ENCODE measurements at regions not wholly inside any gene's neighbourhood (a gene's known extent, or its start where the extent isn't known, plus 50 kb on each side); places are given as distances from the start of the nearest gene placed in this dataset.

DNA sequence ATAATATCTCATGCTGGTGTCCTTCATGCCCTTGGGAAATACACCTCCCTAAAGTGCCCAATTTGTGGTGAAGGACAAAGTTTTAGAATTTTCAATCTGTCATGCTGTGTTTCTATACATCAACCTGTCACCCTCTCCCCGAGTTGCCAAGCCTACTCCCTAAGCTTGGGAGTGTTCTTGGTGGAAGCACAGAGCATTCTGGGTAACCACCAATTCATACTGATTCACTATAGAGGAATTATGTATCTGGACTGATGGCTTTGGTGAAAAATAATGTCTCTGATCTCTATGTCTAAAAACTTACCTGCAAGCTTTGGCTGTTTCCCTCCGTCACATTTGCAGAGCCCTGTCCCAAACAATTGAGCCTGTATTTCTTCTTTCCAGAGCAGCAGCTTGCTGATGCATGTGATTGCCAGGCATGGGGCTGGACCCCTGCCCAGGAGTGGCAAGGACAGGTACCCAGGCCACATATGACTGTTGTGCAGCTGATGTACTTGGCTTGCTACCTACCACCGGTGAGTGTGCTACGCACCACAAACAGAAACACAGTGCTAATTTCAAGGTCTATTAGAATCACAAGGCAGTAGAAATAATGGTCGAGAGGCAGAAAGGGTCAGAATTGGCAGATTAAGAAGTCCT is 202.8 kb upstream of the CITED2 start:
- Histone ChIP-seq H3K79me2 (ENCODE audit: insufficient read depth, low read length) (no peaks in the 10 kb centered on the region), H3K4me1 (ENCODE audit: insufficient read depth, low read length) (peaks cover 22% of the 10 kb centered on the region), H3K27me3 (ENCODE audit: insufficient read depth, low read length) (no peaks in the 10 kb centered on the region), H3K4me2 (ENCODE audit: insufficient read depth, low read length) (peak overlapping the region; percentile 64), H3K4me3 (ENCODE audit: insufficient read depth, low read length) (no peak overlapping the region), H3K36me3 (ENCODE audit: insufficient read depth, low read length) (no peaks in the 10 kb centered on the region), H3K9me3 (ENCODE audit: low read depth, low read length) (no peaks in the 10 kb centered on the region), H3K27ac (ENCODE audit: low read depth, low read length) (peak overlapping the region; percentile 93), H4K20me1 (ENCODE audit: insufficient read depth, low read length) (no peaks in the 10 kb centered on the region), H2AFZ (ENCODE audit: low read length) (no peak overlapping the region)
- no peak for DNase-seq (ENCODE audit: insufficient read length, low spot score, missing footprints)
- TF ChIP-seq, protein P1, sequence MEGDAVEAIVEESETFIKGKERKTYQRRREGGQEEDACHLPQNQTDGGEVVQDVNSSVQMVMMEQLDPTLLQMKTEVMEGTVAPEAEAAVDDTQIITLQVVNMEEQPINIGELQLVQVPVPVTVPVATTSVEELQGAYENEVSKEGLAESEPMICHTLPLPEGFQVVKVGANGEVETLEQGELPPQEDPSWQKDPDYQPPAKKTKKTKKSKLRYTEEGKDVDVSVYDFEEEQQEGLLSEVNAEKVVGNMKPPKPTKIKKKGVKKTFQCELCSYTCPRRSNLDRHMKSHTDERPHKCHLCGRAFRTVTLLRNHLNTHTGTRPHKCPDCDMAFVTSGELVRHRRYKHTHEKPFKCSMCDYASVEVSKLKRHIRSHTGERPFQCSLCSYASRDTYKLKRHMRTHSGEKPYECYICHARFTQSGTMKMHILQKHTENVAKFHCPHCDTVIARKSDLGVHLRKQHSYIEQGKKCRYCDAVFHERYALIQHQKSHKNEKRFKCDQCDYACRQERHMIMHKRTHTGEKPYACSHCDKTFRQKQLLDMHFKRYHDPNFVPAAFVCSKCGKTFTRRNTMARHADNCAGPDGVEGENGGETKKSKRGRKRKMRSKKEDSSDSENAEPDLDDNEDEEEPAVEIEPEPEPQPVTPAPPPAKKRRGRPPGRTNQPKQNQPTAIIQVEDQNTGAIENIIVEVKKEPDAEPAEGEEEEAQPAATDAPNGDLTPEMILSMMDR (IDR thresholded peaks at IDR 0.05; ENCODE audit: extremely low read depth, low read depth, low read length) = no peak

DNA sequence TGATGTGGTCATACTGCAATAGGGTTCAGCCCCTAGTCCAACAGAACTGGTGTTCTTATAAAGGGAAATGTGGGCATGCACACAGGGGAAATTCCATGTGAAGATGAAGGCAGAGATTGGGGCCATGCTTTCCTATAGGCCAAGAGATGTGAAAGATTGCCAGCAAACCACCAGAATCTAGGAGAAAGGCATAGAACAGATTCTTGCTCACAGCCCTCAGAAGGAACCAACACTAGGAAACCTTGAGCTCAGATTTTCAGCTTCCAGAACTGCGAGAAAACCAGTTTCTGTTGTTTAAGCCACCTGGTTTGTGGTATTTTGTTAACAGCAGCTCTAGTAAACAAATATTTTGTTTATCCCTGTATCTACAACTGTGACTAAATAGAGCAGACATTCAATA is 197.6 kb upstream of the CITED2 start:
- no peaks in the 10 kb centered on the region for H4K20me1 ChIP-seq (ENCODE audit: insufficient read depth, low read length)
- H3K27me3 ChIP-seq (ENCODE audit: insufficient read depth, low read length) = no peaks in the 10 kb centered on the region
- no peak overlapping the region for H2AFZ ChIP-seq (ENCODE audit: low read length)
- no peak overlapping the region for H3K27ac ChIP-seq (ENCODE audit: low read depth, low read length)
- H3K4me1 ChIP-seq (ENCODE audit: insufficient read depth, low read length) = peaks cover 33% of the 10 kb centered on the region
- H3K4me2 ChIP-seq (ENCODE audit: insufficient read depth, low read length) = no peak overlapping the region
- H3K79me2 ChIP-seq (ENCODE audit: insufficient read depth, low read length) = no peaks in the 10 kb centered on the region
- H3K36me3 ChIP-seq (ENCODE audit: insufficient read depth, low read length) = no peaks in the 10 kb centered on the region
- H3K9me3 ChIP-seq (ENCODE audit: low read depth, low read length) = no peaks in the 10 kb centered on the region
- TF ChIP-seq, protein P1 (IDR thresholded peaks at IDR 0.05; ENCODE audit: extremely low read depth, low read depth, low read length) = no peak
- no peak for DNase-seq (ENCODE audit: insufficient read length, low spot score, missing footprints)
- no peak overlapping the region for H3K4me3 ChIP-seq (ENCODE audit: insufficient read depth, low read length)

DNA sequence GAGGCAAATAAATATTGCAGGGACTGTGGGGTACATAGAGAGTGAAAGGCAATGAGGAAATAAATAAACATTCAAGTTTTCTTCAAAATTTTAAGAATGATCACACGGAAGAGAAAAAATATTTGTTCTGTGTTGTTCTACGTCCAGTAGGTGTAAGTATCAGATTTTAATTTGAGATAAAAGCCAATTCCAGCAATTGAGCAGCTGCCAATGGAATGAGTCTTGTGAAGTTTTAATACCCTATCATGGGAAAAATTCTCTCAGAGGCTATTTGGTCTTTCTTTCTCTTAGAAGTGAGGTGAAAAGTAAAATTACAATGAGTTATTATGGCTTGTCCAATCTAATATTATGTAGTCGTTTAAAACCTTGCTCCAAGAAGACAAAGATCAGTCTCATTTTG is 195.7 kb upstream of the CITED2 start:
- no peak for DNase-seq (ENCODE audit: insufficient read length, low spot score, missing footprints)
- peak overlapping the region; percentile 95 for H3K27ac ChIP-seq (ENCODE audit: low read depth, low read length)

DNA sequence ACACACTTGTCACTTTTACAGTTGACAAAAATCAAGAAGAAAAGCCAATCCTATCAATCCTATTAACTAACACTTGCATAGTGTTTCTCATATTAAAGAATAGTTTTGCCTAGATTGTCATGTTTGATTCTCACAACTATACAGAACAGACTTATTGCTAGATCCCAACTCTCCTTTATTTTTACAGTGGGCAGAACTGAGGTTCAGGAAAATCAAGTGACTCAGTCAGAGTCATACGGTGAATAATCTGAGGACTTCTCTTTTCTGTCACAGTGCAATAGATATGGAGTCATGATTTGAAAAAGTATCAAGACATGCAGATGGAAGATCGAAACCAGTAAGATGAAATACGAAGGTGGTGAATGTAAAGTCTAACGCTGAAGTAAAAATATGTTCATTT is 195.1 kb upstream of the CITED2 start:
- peak overlapping the region; percentile 11 for H3K4me3 ChIP-seq (ENCODE audit: insufficient read depth, low read length)
- H3K27ac ChIP-seq (ENCODE audit: low read depth, low read length) = peak overlapping the region; percentile 95
- H3K27me3 ChIP-seq (ENCODE audit: insufficient read depth, low read length) = no peaks in the 10 kb centered on the region
- H2AFZ ChIP-seq (ENCODE audit: low read length) = no peak overlapping the region
- DNase-seq (ENCODE audit: insufficient read length, low spot score, missing footprints) = peak; percentile 74
- H3K4me2 ChIP-seq (ENCODE audit: insufficient read depth, low read length) = peak overlapping the region; percentile 70
- H4K20me1 ChIP-seq (ENCODE audit: insufficient read depth, low read length) = no peaks in the 10 kb centered on the region
- no peaks in the 10 kb centered on the region for H3K79me2 ChIP-seq (ENCODE audit: insufficient read depth, low read length)
- H3K9me3 ChIP-seq (ENCODE audit: low read depth, low read length) = no peaks in the 10 kb centered on the region
- TF ChIP-seq, protein P1 (IDR thresholded peaks at IDR 0.05; ENCODE audit: extremely low read depth, low read depth, low read length) = no peak
- H3K36me3 ChIP-seq (ENCODE audit: insufficient read depth, low read length) = no peaks in the 10 kb centered on the region
- peaks cover 30% of the 10 kb centered on the region for H3K4me1 ChIP-seq (ENCODE audit: insufficient read depth, low read length)

More for the DNA sequence above, 195.7 kb upstream of the CITED2 start:
- Histone ChIP-seq H3K9me3 (ENCODE audit: low read depth, low read length) (no peaks in the 10 kb centered on the region), H3K4me3 (ENCODE audit: insufficient read depth, low read length) (peak overlapping the region; percentile 11), H3K36me3 (ENCODE audit: insufficient read depth, low read length) (no peaks in the 10 kb centered on the region), H3K79me2 (ENCODE audit: insufficient read depth, low read length) (no peaks in the 10 kb centered on the region), H3K4me1 (ENCODE audit: insufficient read depth, low read length) (peaks cover 30% of the 10 kb centered on the region), H4K20me1 (ENCODE audit: insufficient read depth, low read length) (no peaks in the 10 kb centered on the region), H3K27me3 (ENCODE audit: insufficient read depth, low read length) (no peaks in the 10 kb centered on the region), H3K4me2 (ENCODE audit: insufficient read depth, low read length) (peak overlapping the region; percentile 70), H2AFZ (ENCODE audit: low read length) (no peak overlapping the region)
- TF ChIP-seq, protein P1 (IDR thresholded peaks at IDR 0.05; ENCODE audit: extremely low read depth, low read depth, low read length) = no peak
